ENCODE measurements at regions not wholly inside any gene's neighbourhood (a gene's known extent, or its start where the extent isn't known, plus 50 kb on each side); places are given as distances from the start of the nearest gene placed in this dataset.

DNA sequence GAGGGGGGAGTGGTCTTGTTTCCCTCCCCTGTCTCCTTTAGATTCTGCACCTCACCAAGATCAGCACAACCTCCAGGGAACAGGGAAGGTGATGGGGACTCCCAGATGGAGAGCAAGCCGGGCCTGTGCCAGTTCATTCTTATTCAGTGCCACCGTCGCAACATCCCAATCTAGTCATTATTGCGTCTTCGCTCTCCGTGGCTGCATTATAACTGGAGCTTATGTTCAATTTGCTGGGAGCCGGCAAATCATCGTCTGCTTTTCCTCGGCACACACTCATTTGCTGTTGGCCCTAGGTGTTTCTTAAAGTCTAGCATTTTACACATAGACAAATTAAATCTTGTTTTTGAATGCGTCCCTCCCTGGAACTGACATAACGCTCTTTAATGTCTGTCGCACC lies 1269.7 kb downstream of the BRD1 start:
- no peaks in the 10 kb centered on the region for H3K4me1 ChIP-seq (ENCODE audit: control insufficient read depth in 5 of 5, insufficient read depth in 5 of 5, low read length in 5 of 5)
- H3K27ac ChIP-seq (ENCODE audit: low read depth, low read length): no peak overlapping the region
- H3K4me3 ChIP-seq (ENCODE audit: low read depth in 1 of 5, low read length in 5 of 5): no peak overlapping the region
- H3K27me3 ChIP-seq (ENCODE audit: control insufficient read depth in 5 of 5, insufficient read depth in 4 of 5, low read length in 5 of 5): peaks cover 0 to 23% (median 7%) of the 10 kb centered on the region in 5 donors
- no peak overlapping the region for H3K9ac ChIP-seq (ENCODE audit: low read length in 5 of 5)
- H3K36me3 ChIP-seq (ENCODE audit: control insufficient read depth in 5 of 5, insufficient read depth in 5 of 5, low read length in 5 of 5): no peaks in the 10 kb centered on the region
- H3K9me3 ChIP-seq (ENCODE audit: control insufficient read depth in 5 of 5, low read length in 5 of 5): no peaks in the 10 kb centered on the region

DNA sequence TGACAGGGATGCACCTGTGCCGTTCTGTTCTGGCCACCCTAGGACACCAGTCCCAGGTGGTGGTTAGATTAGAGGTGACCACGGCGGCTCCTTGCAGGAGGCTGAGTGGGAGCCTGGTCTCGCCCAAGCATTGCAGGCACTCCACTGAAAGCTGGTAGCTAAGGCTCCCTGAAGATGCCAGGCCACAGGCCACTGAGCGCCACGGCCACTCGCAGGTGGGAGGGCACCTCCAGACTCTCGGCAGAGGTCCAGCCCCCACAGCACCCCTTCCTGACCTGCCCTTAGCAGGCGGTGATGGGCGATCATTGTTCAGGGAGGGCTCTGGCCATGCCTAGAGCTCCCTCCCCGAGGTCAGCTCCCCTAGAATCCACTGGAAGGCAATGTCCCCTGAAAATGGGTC lies 1270.2 kb downstream of the BRD1 start:
- H3K9ac ChIP-seq (ENCODE audit: low read length in 5 of 5): no peak overlapping the region
- H3K36me3 ChIP-seq (ENCODE audit: control insufficient read depth in 5 of 5, insufficient read depth in 5 of 5, low read length in 5 of 5): no peaks in the 10 kb centered on the region
- H3K4me3 ChIP-seq (ENCODE audit: low read depth in 1 of 5, low read length in 5 of 5): no peak overlapping the region
- no peak overlapping the region for H3K27ac ChIP-seq (ENCODE audit: low read depth, low read length)
- no peaks in the 10 kb centered on the region for H3K4me1 ChIP-seq (ENCODE audit: control insufficient read depth in 5 of 5, insufficient read depth in 5 of 5, low read length in 5 of 5)
- no peaks in the 10 kb centered on the region for H3K9me3 ChIP-seq (ENCODE audit: control insufficient read depth in 5 of 5, low read length in 5 of 5)
- peaks cover 0 to 28% (median 7%) of the 10 kb centered on the region in 5 donors for H3K27me3 ChIP-seq (ENCODE audit: control insufficient read depth in 5 of 5, insufficient read depth in 4 of 5, low read length in 5 of 5)

DNA sequence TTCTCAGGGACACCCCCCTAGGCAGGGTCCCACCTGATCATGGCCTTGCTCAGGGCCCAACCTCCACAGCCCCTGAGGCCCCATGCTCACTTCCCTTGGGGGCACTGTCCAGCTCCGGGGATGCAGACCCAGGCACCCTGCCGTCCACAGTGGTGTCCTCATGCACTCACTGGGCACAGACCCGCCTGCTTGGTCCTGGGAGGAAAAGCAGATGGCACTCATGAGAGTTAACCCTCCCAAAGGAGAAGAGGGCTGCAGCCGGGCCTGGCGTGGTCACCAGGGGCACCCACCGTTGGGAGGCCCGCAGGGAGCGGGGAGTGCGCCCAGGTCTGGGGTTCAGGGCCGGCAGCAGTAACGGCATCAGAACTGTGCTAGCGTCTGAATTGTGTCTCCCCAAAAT lies 1270.9 kb downstream of the BRD1 start:
- Histone ChIP-seq H3K36me3 (ENCODE audit: control insufficient read depth in 5 of 5, insufficient read depth in 5 of 5, low read length in 5 of 5) (no peaks in the 10 kb centered on the region), H3K9ac (ENCODE audit: low read length in 5 of 5) (no peak overlapping the region), H3K27ac (ENCODE audit: low read depth, low read length) (no peak overlapping the region), H3K4me3 (ENCODE audit: low read depth in 1 of 5, low read length in 5 of 5) (no peak overlapping the region), H3K27me3 (ENCODE audit: control insufficient read depth in 5 of 5, insufficient read depth in 4 of 5, low read length in 5 of 5) (peaks cover 5 to 33% (median 14%) of the 10 kb centered on the region in 5 donors), H3K4me1 (ENCODE audit: control insufficient read depth in 5 of 5, insufficient read depth in 5 of 5, low read length in 5 of 5) (no peaks in the 10 kb centered on the region), H3K9me3 (ENCODE audit: control insufficient read depth in 5 of 5, low read length in 5 of 5) (no peaks in the 10 kb centered on the region)

DNA sequence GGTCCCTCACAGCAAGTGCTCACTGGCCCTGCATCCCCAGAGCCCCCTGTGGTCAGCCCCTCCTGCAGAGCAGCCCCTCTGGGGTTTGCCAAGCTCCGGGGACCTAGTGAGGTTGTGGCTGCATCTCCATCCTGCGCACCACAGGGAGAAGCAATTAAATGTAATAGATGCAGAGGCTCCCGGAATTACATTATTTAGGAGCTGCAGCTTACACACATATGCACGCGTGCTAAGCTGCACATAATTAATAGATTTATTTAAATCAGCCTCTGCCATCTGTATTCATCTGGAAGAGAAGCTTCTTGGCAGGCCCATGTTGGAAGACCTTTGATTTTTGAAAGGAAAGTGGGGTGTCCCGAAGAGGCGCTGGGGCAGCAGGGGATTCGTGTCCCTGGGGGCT lies 1271.5 kb downstream of the BRD1 start:
- H3K9me3 ChIP-seq (ENCODE audit: control insufficient read depth in 5 of 5, low read length in 5 of 5): no peaks in the 10 kb centered on the region
- H3K27ac ChIP-seq (ENCODE audit: low read depth, low read length): no peak overlapping the region
- no peak overlapping the region for H3K9ac ChIP-seq (ENCODE audit: low read length in 5 of 5)
- H3K27me3 ChIP-seq (ENCODE audit: control insufficient read depth in 5 of 5, insufficient read depth in 4 of 5, low read length in 5 of 5): peaks cover 5 to 29% (median 14%) of the 10 kb centered on the region in 5 donors
- no peaks in the 10 kb centered on the region for H3K36me3 ChIP-seq (ENCODE audit: control insufficient read depth in 5 of 5, insufficient read depth in 5 of 5, low read length in 5 of 5)
- H3K4me3 ChIP-seq (ENCODE audit: low read depth in 1 of 5, low read length in 5 of 5): no peak overlapping the region
- H3K4me1 ChIP-seq (ENCODE audit: control insufficient read depth in 5 of 5, insufficient read depth in 5 of 5, low read length in 5 of 5): no peaks in the 10 kb centered on the region

DNA sequence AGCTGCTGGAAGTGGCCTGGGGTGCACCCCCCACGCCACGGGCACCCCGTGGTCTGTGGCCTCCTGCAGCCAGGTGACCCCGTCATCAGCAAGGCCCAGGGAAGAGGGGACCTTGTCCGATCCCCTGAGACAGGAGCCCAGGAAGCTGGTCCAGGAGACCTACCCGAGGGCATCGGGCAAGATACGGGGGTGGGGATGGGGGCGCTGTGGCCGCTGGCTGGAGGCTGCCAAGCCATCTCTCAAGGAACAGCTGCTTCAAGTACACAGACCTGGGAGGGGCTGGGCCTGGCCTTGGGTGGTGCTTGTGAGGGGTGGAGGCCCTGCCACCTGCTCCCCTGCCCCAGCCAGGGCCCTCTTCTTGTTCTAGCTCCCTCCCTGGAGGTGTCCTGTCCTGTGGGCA lies 1272.1 kb downstream of the BRD1 start:
- Histone ChIP-seq H3K27ac (ENCODE audit: low read depth, low read length) (no peak overlapping the region), H3K36me3 (ENCODE audit: control insufficient read depth in 5 of 5, insufficient read depth in 5 of 5, low read length in 5 of 5) (no peaks in the 10 kb centered on the region), H3K9ac (ENCODE audit: low read length in 5 of 5) (no peak overlapping the region), H3K9me3 (ENCODE audit: control insufficient read depth in 5 of 5, low read length in 5 of 5) (no peaks in the 10 kb centered on the region), H3K27me3 (ENCODE audit: control insufficient read depth in 5 of 5, insufficient read depth in 4 of 5, low read length in 5 of 5) (peaks cover 5 to 29% (median 15%) of the 10 kb centered on the region in 5 donors), H3K4me3 (ENCODE audit: low read depth in 1 of 5, low read length in 5 of 5) (no peak overlapping the region), H3K4me1 (ENCODE audit: control insufficient read depth in 5 of 5, insufficient read depth in 5 of 5, low read length in 5 of 5) (no peaks in the 10 kb centered on the region)

DNA sequence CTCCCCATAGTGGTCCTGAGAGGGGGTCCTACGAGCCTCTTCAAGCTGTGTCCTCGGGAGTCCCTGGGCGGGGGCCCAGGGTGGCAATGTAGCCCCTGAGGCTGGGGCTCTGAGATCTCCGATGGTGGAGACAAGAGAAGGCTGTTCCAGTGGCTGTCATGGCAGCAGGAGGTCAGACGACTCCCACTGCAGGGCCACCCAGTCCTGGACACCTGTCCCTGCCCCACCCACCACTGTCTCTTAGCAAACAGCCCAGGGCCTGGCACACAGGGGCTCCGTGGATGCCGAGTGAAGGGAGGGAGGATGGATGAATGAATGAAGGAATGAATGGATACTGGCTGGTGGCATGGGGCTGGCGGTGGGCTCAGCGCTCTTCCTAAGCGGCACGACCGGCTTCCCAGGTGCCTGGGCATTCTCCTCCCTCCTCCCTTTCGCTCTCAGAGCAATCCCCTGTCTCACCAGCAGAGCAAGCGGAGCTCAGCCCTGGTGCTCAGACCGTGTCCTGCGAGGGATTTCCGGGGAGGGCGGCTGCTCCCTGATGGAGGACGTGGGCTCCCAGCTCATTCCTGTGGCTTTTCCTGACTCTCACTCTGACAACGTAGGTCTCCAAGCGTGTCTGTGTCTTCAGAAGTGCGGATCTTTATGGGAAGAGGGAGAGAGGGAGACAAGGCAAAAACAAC lies 1272.6 kb downstream of the BRD1 start:
- H3K4me3 ChIP-seq (ENCODE audit: low read depth in 1 of 5, low read length in 5 of 5): no peak overlapping the region
- H3K27me3 ChIP-seq (ENCODE audit: control insufficient read depth in 5 of 5, insufficient read depth in 4 of 5, low read length in 5 of 5): peaks cover 3 to 29% (median 20%) of the 10 kb centered on the region in 5 donors
- H3K9ac ChIP-seq (ENCODE audit: low read length in 5 of 5): no peak overlapping the region
- H3K4me1 ChIP-seq (ENCODE audit: control insufficient read depth in 5 of 5, insufficient read depth in 5 of 5, low read length in 5 of 5): no peaks in the 10 kb centered on the region
- H3K27ac ChIP-seq (ENCODE audit: low read depth, low read length): no peak overlapping the region
- H3K9me3 ChIP-seq (ENCODE audit: control insufficient read depth in 5 of 5, low read length in 5 of 5): no peaks in the 10 kb centered on the region
- no peaks in the 10 kb centered on the region for H3K36me3 ChIP-seq (ENCODE audit: control insufficient read depth in 5 of 5, insufficient read depth in 5 of 5, low read length in 5 of 5)

DNA sequence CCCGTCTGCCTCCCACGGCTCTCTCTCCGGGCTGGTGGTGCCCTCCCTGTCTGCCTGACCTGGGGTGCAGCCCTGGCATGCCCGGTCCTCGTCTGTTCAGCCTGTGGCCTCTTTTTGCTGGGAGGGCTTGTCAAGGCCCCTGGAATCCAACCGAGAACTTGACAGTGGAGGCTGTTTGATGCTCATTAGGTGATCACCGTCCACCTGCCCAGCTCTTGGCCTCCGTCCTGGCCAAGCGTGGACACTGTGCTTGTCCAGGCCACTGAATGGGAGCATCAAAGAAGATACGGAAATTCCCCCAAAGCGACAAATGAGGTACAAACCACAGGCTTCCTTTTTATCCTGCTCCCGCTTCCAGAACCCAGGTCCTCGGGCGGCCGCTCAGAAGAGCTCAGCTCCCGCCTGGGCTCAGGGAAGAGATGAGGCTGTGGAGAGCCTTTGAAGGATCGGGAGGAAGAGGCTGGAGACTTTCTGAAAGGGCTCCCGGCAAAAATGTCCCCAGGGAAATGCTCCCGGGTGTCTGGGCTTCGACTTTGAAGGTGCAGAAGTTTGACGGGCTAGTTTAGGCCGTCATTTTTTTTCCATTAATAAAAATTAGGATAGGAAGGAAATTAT lies 1273.9 kb downstream of the BRD1 start:
- H3K4me3 ChIP-seq (ENCODE audit: low read depth in 1 of 5, low read length in 5 of 5): no peak overlapping the region
- H3K27me3 ChIP-seq (ENCODE audit: control insufficient read depth in 5 of 5, insufficient read depth in 4 of 5, low read length in 5 of 5): peaks cover 0 to 30% (median 20%) of the 10 kb centered on the region in 5 donors
- H3K4me1 ChIP-seq (ENCODE audit: control insufficient read depth in 5 of 5, insufficient read depth in 5 of 5, low read length in 5 of 5): no peaks in the 10 kb centered on the region
- no peak overlapping the region for H3K9ac ChIP-seq (ENCODE audit: low read length in 5 of 5)
- H3K36me3 ChIP-seq (ENCODE audit: control insufficient read depth in 5 of 5, insufficient read depth in 5 of 5, low read length in 5 of 5): no peaks in the 10 kb centered on the region
- no peak overlapping the region for H3K27ac ChIP-seq (ENCODE audit: low read depth, low read length)
- H3K9me3 ChIP-seq (ENCODE audit: control insufficient read depth in 5 of 5, low read length in 5 of 5): no peaks in the 10 kb centered on the region

DNA sequence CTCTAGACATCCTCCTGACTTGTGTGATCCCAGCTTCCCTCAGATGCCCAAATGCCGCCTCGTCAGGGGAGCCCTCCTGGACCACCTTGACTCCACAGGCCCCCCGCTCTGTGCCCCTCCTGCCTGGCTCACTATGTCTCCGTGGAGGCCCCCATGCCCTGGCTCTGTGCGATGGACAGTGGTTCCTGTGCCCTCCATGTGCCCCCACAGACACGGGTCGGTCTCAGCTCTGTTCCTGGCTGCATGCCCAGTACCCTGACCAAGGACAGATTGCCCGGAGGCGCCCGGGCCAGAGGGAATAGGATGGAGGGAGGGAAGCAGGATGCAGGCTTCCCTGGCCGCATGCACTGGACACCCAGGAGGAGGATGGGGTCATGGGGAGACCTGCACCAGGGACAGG lies 1274.6 kb downstream of the BRD1 start:
- H3K27me3 ChIP-seq (ENCODE audit: control insufficient read depth in 5 of 5, insufficient read depth in 4 of 5, low read length in 5 of 5): peaks cover 0 to 30% (median 20%) of the 10 kb centered on the region in 5 donors
- H3K27ac ChIP-seq (ENCODE audit: low read depth, low read length): no peak overlapping the region
- no peaks in the 10 kb centered on the region for H3K9me3 ChIP-seq (ENCODE audit: control insufficient read depth in 5 of 5, low read length in 5 of 5)
- H3K9ac ChIP-seq (ENCODE audit: low read length in 5 of 5): no peak overlapping the region
- no peaks in the 10 kb centered on the region for H3K4me1 ChIP-seq (ENCODE audit: control insufficient read depth in 5 of 5, insufficient read depth in 5 of 5, low read length in 5 of 5)
- no peaks in the 10 kb centered on the region for H3K36me3 ChIP-seq (ENCODE audit: control insufficient read depth in 5 of 5, insufficient read depth in 5 of 5, low read length in 5 of 5)
- H3K4me3 ChIP-seq (ENCODE audit: low read depth in 1 of 5, low read length in 5 of 5): no peak overlapping the region

DNA sequence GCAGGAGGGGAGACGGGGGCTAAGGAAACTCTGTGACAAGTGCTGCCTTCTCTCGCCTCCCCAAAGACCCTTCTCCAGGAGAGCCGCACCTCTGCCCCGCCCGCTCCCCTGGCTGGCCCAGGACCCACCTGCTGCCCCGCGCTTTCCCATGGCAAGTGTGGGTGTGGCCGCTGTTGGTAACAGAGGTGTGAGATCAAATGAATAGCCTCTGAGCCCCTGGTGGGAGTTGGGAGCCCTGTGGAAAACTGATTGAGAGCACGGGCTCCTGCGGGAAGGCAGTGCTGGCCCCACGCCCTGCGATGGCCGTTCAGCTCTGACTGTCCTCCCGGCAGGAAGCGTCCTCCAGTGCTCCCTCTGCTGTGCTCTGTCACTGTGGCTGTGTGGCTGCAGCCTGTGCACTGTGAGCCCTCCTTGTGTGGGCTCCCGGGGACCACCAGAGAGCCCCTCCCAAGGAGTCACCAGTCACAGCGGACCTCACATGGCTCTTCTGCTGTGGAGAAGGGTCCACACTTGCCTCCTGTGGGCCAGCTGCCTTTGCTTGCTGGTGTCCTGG lies 1275.9 kb downstream of the BRD1 start:
- H3K9me3 ChIP-seq (ENCODE audit: control insufficient read depth in 5 of 5, low read length in 5 of 5): no peaks in the 10 kb centered on the region
- no peak overlapping the region for H3K27ac ChIP-seq (ENCODE audit: low read depth, low read length)

DNA sequence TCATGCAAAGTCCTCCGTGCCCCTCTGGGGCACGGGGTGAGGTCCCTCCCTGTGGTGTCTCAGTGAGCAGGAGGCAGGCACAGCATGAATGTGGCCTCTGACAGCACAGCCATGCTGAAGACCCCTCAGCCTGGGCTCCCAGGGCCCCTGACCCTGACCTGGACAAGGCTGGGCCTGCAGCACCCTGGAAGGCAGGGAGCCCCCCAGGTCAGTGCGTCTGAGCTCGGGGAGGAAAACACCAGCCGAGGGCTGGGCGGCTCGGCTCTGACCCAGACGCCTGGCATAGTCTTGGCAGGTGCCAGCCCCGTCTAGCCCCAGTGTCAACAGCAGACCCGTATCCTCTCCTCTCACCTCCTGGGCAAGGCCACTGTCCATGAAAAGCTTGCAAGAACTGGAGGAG lies 1276.6 kb downstream of the BRD1 start:
- H3K9me3 ChIP-seq (ENCODE audit: control insufficient read depth in 5 of 5, low read length in 5 of 5): no peaks in the 10 kb centered on the region
- H3K27me3 ChIP-seq (ENCODE audit: control insufficient read depth in 5 of 5, insufficient read depth in 4 of 5, low read length in 5 of 5): peaks cover 0 to 27% (median 20%) of the 10 kb centered on the region in 5 donors
- no peak overlapping the region for H3K4me3 ChIP-seq (ENCODE audit: low read depth in 1 of 5, low read length in 5 of 5)
- H3K36me3 ChIP-seq (ENCODE audit: control insufficient read depth in 5 of 5, insufficient read depth in 5 of 5, low read length in 5 of 5): no peaks in the 10 kb centered on the region
- H3K27ac ChIP-seq (ENCODE audit: low read depth, low read length): no peak overlapping the region
- H3K9ac ChIP-seq (ENCODE audit: low read length in 5 of 5): no peak overlapping the region
- no peaks in the 10 kb centered on the region for H3K4me1 ChIP-seq (ENCODE audit: control insufficient read depth in 5 of 5, insufficient read depth in 5 of 5, low read length in 5 of 5)

More for the DNA sequence above, 1275.9 kb downstream of the BRD1 start:
- H3K4me3 ChIP-seq (ENCODE audit: low read depth in 1 of 5, low read length in 5 of 5): no peak overlapping the region
- peaks cover 0 to 30% (median 20%) of the 10 kb centered on the region in 5 donors for H3K27me3 ChIP-seq (ENCODE audit: control insufficient read depth in 5 of 5, insufficient read depth in 4 of 5, low read length in 5 of 5)
- H3K4me1 ChIP-seq (ENCODE audit: control insufficient read depth in 5 of 5, insufficient read depth in 5 of 5, low read length in 5 of 5): no peaks in the 10 kb centered on the region
- no peaks in the 10 kb centered on the region for H3K36me3 ChIP-seq (ENCODE audit: control insufficient read depth in 5 of 5, insufficient read depth in 5 of 5, low read length in 5 of 5)
- H3K9ac ChIP-seq (ENCODE audit: low read length in 5 of 5): no peak overlapping the region
